ENCODE measurements at regions not wholly inside any gene's neighbourhood (a gene's known extent, or its start where the extent isn't known, plus 50 kb on each side); places are given as distances from the start of the nearest gene placed in this dataset.
A peak's percentile ranks its signal among the peaks of the same experiment; 100 is the strongest.

DNA sequence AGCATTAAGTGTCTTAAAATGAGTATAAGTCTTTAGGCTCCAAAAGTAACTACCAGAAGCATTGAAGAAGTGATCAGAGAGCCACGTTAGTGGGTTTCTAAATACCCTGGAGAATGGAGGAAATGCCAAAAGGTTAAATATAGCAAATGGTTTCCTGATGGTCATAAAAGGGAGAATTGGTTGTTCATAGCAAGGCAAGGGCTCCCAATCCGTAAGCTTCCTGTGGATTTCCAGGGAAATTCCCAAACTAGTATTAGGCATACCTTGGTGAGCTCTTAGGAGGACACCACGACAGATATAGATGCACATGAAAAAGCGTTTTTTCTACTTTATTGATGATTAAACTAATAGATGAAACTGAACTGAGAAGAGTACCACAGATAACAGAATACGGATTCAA is 410.9 kb downstream of the FOXO1 start:
- Histone ChIP-seq H3K9me3 (no peaks in the 10 kb centered on the region), H3K27me3 (no peaks in the 10 kb centered on the region), H3K4me3 (no peak overlapping the region), H3K36me3 (no peaks in the 10 kb centered on the region), H3K27ac (no peak overlapping the region), H3K4me1 (no peaks in the 10 kb centered on the region)
- DNase-seq (no peak), ATAC-seq (no peak)
- intact Hi-C loops (cut with DNase I), result loop anchor here in 1 of 2 donors (10.0 kb wide), 1 partner anchor 69 kb away; no protein-coding TSS in a partner anchor
- TF ChIP-seq, protein P1, sequence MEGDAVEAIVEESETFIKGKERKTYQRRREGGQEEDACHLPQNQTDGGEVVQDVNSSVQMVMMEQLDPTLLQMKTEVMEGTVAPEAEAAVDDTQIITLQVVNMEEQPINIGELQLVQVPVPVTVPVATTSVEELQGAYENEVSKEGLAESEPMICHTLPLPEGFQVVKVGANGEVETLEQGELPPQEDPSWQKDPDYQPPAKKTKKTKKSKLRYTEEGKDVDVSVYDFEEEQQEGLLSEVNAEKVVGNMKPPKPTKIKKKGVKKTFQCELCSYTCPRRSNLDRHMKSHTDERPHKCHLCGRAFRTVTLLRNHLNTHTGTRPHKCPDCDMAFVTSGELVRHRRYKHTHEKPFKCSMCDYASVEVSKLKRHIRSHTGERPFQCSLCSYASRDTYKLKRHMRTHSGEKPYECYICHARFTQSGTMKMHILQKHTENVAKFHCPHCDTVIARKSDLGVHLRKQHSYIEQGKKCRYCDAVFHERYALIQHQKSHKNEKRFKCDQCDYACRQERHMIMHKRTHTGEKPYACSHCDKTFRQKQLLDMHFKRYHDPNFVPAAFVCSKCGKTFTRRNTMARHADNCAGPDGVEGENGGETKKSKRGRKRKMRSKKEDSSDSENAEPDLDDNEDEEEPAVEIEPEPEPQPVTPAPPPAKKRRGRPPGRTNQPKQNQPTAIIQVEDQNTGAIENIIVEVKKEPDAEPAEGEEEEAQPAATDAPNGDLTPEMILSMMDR (IDR thresholded peaks at IDR 0.05), result no peak
- no peak for TF ChIP-seq POLR2A (IDR thresholded peaks at IDR 0.05)
- WGBS (ENCODE audit: insufficient coverage, low coverage, low lambda C conversion rate, missing lambda C conversion rate), result 67% methylated on average over 5 of the region's 5 CpGs

DNA sequence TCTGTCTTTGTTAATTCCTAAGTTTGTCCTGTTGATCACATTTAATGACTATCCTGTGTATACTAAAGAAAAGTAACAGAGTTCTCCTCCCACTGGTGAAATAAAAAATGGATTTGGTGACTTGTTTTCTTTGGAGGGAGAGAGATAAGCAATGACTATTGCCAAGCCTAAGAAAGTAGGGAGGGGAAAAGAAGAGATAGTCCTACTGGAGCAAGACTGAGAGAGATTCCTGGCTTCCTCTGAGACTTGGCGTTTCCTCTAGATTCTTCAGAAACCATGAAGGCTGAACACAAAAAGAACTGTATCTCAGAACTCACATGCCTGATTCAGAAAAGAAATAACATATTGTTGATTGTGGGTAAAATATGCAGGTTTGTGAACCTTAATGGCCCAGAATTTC is 406.5 kb downstream of the FOXO1 start:
- no peaks in the 10 kb centered on the region for H3K4me1 ChIP-seq
- H3K27me3 ChIP-seq, result no peaks in the 10 kb centered on the region
- intact Hi-C loops (cut with DNase I), result loop anchor here in 1 of 2 donors (10.0 kb wide), 1 partner anchor 65 kb away; no protein-coding TSS in a partner anchor
- WGBS (ENCODE audit: insufficient coverage, low coverage, low lambda C conversion rate, missing lambda C conversion rate), result 67% methylated on average over 1 of the region's 1 CpG
- no peaks in the 10 kb centered on the region for H3K9me3 ChIP-seq
- H3K27ac ChIP-seq, result no peak overlapping the region
- no peak overlapping the region for H3K4me3 ChIP-seq
- no peak for DNase-seq
- no peaks in the 10 kb centered on the region for H3K36me3 ChIP-seq
- no peak for ATAC-seq
- TF ChIP-seq POLR2A (IDR thresholded peaks at IDR 0.05), result no peak
- TF ChIP-seq, protein P1 (IDR thresholded peaks at IDR 0.05), result no peak

DNA sequence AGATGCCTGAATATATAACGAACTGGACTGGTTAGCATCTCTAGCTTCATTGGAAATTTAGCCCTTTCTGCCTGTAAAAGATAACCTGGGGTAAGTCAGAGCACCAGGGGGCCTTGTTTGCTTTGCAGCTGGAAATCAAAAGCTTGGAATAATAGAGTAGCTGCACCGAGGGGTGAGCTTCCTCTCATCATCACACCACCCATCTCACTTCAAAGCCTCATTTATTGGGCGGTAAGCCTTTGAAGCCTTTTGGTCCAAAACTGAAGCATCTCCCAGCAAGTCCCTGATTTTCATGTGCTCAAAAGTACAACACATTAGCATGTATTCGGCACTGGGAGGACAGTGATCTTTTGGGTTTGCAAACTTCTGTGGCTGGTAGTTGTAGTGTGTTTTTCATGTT is 405.1 kb downstream of the FOXO1 start:
- Histone ChIP-seq H3K36me3 (no peaks in the 10 kb centered on the region), H3K27ac (no peak overlapping the region), H3K27me3 (no peaks in the 10 kb centered on the region), H3K9me3 (no peaks in the 10 kb centered on the region), H3K4me1 (no peaks in the 10 kb centered on the region), H3K4me3 (no peak overlapping the region)
- intact Hi-C loops (cut with DNase I), result no loop called here
- DNase-seq (no peak), ATAC-seq (no peak)
- WGBS (ENCODE audit: insufficient coverage, low coverage, low lambda C conversion rate, missing lambda C conversion rate), result 78% methylated on average over 4 of the region's 4 CpGs
- no peak for TF ChIP-seq POLR2A (IDR thresholded peaks at IDR 0.05)
- TF ChIP-seq, protein P1 (IDR thresholded peaks at IDR 0.05), result no peak

DNA sequence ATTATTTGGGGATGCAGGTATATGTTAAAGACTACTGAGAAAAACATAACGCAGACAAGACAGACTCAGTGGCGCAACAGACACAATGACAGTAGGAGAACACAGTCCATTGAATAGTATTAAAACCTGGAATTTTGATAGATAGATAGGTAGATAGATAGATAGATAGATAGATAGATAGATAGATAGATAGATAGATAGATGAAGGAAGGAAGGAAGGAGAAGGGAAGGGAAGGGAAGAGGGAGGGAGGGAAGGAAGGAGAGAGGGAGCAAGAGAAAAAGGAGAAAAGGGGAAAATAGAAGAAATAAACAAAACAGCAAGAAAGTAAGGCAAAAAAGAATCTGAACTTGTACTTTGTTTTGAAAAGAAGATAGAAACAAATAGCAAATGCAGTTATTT is 404.5 kb downstream of the FOXO1 start:
- no peak for TF ChIP-seq POLR2A (IDR thresholded peaks at IDR 0.05)
- TF ChIP-seq, protein P1 (IDR thresholded peaks at IDR 0.05), result no peak
- no peaks in the 10 kb centered on the region for H3K27me3 ChIP-seq

DNA sequence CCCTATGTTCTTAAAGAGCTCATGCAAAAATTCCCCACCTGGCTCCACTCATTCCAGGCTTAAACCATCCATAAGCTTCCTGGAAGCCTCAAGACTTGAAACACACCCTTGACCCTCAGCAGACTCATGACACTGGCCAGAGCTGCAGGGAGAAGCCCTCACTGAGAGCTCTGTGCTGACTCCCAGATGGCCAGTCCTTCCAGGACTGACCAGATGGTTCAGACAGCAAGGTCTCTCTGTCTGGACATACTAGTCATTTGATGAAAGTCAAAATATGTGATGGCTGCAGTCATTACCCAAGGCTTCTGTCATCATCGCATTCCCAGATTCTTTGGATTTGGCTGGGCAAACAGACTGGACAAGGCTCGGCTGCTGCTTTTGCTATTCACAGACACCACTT is 397.4 kb downstream of the FOXO1 start:
- H3K9me3 ChIP-seq, result no peaks in the 10 kb centered on the region
- 76% methylated on average over 2 of the region's 2 CpGs for WGBS (ENCODE audit: insufficient coverage, low coverage, low lambda C conversion rate, missing lambda C conversion rate)
- H3K27me3 ChIP-seq, result no peaks in the 10 kb centered on the region
- intact Hi-C loops (cut with DNase I), result no loop called here
- ATAC-seq (peak in 2 of 4 donors; percentile 17 to 18), DNase-seq (no peak)
- no peaks in the 10 kb centered on the region for H3K4me1 ChIP-seq
- TF ChIP-seq POLR2A (IDR thresholded peaks at IDR 0.05), result no peak
- TF ChIP-seq, protein P1 (IDR thresholded peaks at IDR 0.05), result no peak
- no peak overlapping the region for H3K4me3 ChIP-seq
- H3K36me3 ChIP-seq, result no peaks in the 10 kb centered on the region
- no peak overlapping the region for H3K27ac ChIP-seq

More for the DNA sequence above, 404.5 kb downstream of the FOXO1 start:
- no peaks in the 10 kb centered on the region for H3K36me3 ChIP-seq
- H3K4me1 ChIP-seq, result no peaks in the 10 kb centered on the region
- intact Hi-C loops (cut with DNase I), result no loop called here
- DNase-seq (no peak), ATAC-seq (no peak)
- H3K27ac ChIP-seq, result no peak overlapping the region
- no peak overlapping the region for H3K4me3 ChIP-seq
- WGBS (ENCODE audit: insufficient coverage, low coverage, low lambda C conversion rate, missing lambda C conversion rate), result 96% methylated on average over 2 of the region's 2 CpGs
- no peaks in the 10 kb centered on the region for H3K9me3 ChIP-seq

All from right lobe of liver (tissue), 6 donors.